Limb (tissue), 2 donors: ENCODE measurements at regions not wholly inside any gene's neighbourhood (a gene's known extent, or its start where the extent isn't known, plus 50 kb on each side); places are given as distances from the start of the nearest gene placed in this dataset.

Source experiments
- DNase-seq, 2 donors: peaks; one replicate each; pipeline ENCODE4 v3.0.0-alpha.2; 2016; ENCODE audit errors: extremely low spot score in 2 of 2

DNA sequence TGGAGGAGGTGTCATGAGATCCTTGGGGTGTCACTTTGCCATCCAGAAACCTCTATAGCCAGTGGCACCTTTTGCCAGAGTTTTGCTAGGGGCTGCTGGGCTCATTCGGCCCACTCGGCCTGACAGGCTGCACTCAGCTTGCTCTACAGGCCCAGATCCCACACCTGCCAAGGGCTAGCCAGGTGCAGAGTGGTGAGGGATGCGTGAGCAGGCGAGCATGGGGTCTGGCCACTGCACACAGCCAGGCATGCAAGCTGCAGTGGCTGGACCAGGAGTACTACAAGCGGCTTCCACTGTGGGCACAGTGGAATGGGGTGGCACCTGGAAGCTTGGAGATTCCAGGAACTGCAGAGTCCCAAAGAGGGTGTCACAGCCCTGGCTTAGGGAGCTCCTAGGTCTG lies 372.7 kb downstream of the CHSY3 start:
- DNase-seq = no peak

DNA sequence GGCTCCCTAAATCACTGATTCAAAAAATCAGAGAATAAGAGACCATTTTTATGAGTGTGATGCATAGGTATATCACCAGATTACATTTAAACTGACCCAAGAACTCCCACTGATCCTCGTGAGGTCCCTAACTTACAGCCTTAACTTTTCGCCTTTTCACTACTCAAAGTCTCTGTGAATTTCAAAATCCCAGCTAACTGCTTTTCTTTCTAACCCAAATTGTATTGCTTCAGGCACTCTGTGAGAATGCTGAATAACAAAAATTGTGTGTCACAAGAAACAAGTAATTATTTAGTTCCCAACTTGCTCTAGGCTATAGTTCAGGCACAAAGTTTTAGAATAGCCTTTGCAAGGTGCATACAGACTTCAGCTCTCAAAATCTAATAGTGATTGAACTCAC lies 368.6 kb downstream of the CHSY3 start:
- DNase-seq = no peak

GRCh38 chr5:130270786-130271185 lies 366.5 kb downstream of the CHSY3 start:
- no peak for DNase-seq

- DNase-seq = no peak
These were observed 364.2 kb downstream of the CHSY3 start for GRCh38 chr5:130268489-130268888.

DNA sequence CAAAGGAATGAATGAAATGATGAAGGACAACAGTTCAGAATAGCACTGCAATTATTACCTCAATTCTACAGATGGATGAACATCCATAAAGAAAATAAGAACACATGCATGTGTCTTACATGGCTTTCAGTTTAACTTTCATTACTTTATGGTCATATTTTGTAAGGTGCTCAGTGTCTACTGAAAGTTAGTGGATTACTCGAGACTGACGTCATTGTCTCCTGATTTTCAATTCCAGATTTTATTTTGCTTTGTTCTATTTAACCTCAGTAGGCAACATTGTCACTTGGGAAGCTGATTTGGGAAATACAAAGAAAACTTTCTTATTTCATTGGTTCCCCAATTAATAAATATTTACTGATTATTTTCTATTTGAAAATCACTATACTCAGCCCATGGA lies 363.7 kb downstream of the CHSY3 start:
- no peak for DNase-seq

GRCh38 chr5:130260481-130260880 lies 356.2 kb downstream of the CHSY3 start:
- no peak for DNase-seq

DNA sequence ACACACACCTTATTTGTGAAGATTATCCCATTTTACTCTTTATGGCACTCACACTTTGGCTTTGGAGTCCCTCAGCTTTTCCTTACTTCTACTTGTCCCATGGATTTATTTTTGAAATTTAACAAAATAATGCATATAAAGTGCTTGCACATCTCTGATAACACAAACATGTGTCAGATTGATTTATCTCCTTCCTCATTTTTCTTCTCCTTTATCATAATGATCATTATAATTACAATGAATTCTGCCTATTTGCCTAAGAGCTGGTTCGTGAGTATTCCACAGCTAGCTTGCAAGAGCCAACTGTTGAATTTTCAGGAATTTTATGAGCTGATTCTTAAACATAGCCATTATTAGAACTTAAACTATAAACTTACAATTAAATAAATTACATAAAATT lies 347.7 kb downstream of the CHSY3 start:
- no peak for DNase-seq

GRCh38 chr5:130243641-130244040 lies 339.4 kb downstream of the CHSY3 start:
- no peak for DNase-seq

DNA sequence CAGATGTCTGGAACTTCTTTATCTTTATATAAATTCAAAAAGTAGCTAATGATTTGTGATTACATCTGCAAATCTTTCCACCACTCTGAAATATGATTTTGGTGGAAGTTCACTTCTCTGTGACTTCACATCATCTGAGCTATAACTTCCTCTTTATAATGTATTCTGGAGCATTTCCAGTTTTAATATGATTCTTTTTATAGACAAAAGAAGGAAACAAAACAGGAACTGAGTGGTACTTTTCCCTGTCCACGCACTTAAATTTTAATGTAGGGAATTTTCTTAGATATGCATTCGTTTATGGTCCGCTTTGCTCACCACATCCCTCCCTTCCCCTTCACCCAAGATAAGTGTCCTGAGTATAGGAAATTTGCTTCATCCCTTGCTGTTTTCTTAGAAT lies 333.5 kb downstream of the CHSY3 start:
- DNase-seq = no peak
